ENCODE measurements at regions not wholly inside any gene's neighbourhood (a gene's known extent, or its start where the extent isn't known, plus 50 kb on each side); places are given as distances from the start of the nearest gene placed in this dataset.

GRCh38 chr10:2791774-2792443 is 275.4 kb upstream of the PFKP start:
- TF ChIP-seq HDGF (IDR thresholded peaks at IDR 0.05; ENCODE audit: borderline replicate concordance) (no peak), ARNT (IDR thresholded peaks at IDR 0.05) (no peak), ZNF384 (IDR thresholded peaks at IDR 0.05) (no peak), SP1 (IDR thresholded peaks at IDR 0.05) (no peak)
- DNase-seq (ENCODE audit: extremely low spot score), result no peak
- ChIA-PET POLR2A (no interaction called here), CTCF (no interaction called here)

DNA sequence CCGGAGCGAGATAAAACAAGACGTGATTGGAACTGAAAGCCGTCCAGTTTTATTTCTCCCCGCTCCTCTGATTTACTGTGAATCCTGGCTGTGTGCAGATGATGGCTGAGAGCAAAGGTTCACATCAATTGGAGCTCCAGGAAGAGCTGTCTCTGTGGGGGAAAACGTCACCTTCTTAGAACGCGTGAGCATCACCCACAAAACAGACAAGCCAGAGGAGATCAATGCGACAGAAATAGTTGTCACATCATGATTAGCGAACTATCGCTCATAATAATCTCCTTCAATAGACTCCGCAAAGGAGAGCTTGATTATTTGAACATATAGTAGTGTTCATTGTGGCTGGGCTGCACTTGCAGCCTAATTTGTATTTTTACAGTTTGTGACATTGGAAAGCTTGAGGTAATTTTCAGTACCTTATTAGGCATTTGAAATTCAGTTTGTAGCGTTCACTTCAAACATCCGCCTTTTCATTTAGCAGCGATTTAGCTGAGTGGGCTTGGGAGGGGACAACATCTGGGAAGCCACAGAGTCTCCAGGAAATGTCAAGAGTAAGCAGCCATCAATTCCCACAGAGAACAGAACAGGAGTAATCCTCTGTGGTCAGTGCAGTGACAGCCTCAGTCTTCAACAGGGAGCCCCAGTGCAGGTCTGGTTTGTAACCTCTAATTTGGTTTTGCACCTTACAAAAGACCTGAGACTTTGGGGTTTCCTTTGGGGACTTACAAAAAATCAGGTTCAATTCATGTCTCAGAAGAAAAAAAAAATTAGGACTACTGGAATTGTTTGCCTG is 276.8 kb upstream of the PFKP start:
- TF ChIP-seq NFRKB (IDR thresholded peaks at IDR 0.05) (no peak), PKNOX1 (IDR thresholded peaks at IDR 0.05) (no peak), ZNF384 (IDR thresholded peaks at IDR 0.05) (no peak), L3MBTL2 (conservative IDR thresholded peaks at IDR 0.05) (no peak), FOXK2 (IDR thresholded peaks at IDR 0.05) (no peak), TARDBP (IDR thresholded peaks at IDR 0.05) (no peak), SUZ12 (IDR thresholded peaks at IDR 0.05) (no peak), ARNT (IDR thresholded peaks at IDR 0.05) (no peak), FOXA1 (IDR thresholded peaks at IDR 0.05) (no peak), SP1 (IDR thresholded peaks at IDR 0.05) (no peak), HDGF (IDR thresholded peaks at IDR 0.05; ENCODE audit: borderline replicate concordance) (no peak), FOXM1 (IDR thresholded peaks at IDR 0.05; ENCODE audit: borderline replicate concordance) (no peak), LEF1 (IDR thresholded peaks at IDR 0.05; ENCODE audit: borderline replicate concordance) (no peak), CTBP1 (IDR thresholded peaks at IDR 0.05; ENCODE audit: borderline replicate concordance) (no peak), ELF4 (IDR thresholded peaks at IDR 0.05) (no peak), BHLHE40 (IDR thresholded peaks at IDR 0.05; ENCODE audit: borderline replicate concordance) (no peak)
- DNase-seq (ENCODE audit: extremely low spot score), result no peak
- ChIA-PET CTCF (interaction anchor here (0.6 kb wide), 1 partner anchor 1738 kb away, joined by 3 read pairs; no protein-coding TSS in a partner anchor), POLR2A (no interaction called here)

DNA sequence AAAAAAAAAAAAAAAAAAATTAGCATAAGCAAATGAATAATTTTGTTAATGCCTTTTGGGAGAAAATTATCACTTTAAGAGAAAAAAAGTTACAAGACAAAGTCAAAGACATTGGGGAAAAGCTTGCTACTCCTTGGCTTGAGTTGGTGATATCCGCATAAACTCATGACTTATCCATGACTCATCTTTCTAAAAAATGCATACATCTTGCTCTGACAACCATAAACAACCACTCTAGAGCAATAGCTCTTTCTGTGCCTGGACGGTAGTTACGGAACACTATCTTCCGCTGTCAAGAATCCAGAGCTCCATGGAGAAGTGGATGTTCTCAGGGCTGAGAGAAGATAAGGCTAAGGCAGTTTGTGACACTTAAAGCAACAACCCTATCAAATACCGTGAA is 281.1 kb upstream of the PFKP start:
- CTCF ChIA-PET, result no interaction called here
- DNase-seq (ENCODE audit: extremely low spot score), result no peak
- TF ChIP-seq ARNT (IDR thresholded peaks at IDR 0.05), result no peak
- no peak for TF ChIP-seq ZNF384 (IDR thresholded peaks at IDR 0.05)
- no peak for TF ChIP-seq CTBP1 (IDR thresholded peaks at IDR 0.05; ENCODE audit: borderline replicate concordance)
- TF ChIP-seq L3MBTL2 (conservative IDR thresholded peaks at IDR 0.05), result no peak
- TF ChIP-seq FOXA1 (IDR thresholded peaks at IDR 0.05), result no peak
- no peak for TF ChIP-seq SUZ12 (IDR thresholded peaks at IDR 0.05)
- TF ChIP-seq FOXK2 (IDR thresholded peaks at IDR 0.05), result no peak
- TF ChIP-seq TARDBP (IDR thresholded peaks at IDR 0.05), result no peak
- TF ChIP-seq BHLHE40 (IDR thresholded peaks at IDR 0.05; ENCODE audit: borderline replicate concordance), result no peak
- TF ChIP-seq HDGF (IDR thresholded peaks at IDR 0.05; ENCODE audit: borderline replicate concordance), result no peak
- no peak for TF ChIP-seq SP1 (IDR thresholded peaks at IDR 0.05)
- TF ChIP-seq NFRKB (IDR thresholded peaks at IDR 0.05), result no peak
- TF ChIP-seq LEF1 (IDR thresholded peaks at IDR 0.05; ENCODE audit: borderline replicate concordance), result no peak
- no peak for TF ChIP-seq ELF4 (IDR thresholded peaks at IDR 0.05)
- no peak for TF ChIP-seq PKNOX1 (IDR thresholded peaks at IDR 0.05)
- POLR2A ChIA-PET, result no interaction called here

GRCh38 chr10:2784766-2785165 is 282.6 kb upstream of the PFKP start:
- TF ChIP-seq L3MBTL2 (conservative IDR thresholded peaks at IDR 0.05) (no peak), FOXA1 (IDR thresholded peaks at IDR 0.05) (no peak), ARNT (IDR thresholded peaks at IDR 0.05) (no peak), CTBP1 (IDR thresholded peaks at IDR 0.05; ENCODE audit: borderline replicate concordance) (no peak), LEF1 (IDR thresholded peaks at IDR 0.05; ENCODE audit: borderline replicate concordance) (no peak), ZNF384 (IDR thresholded peaks at IDR 0.05) (no peak), FOXK2 (IDR thresholded peaks at IDR 0.05) (no peak)
- CTCF ChIA-PET, result no interaction called here
- POLR2A ChIA-PET, result no interaction called here
- no peak for DNase-seq (ENCODE audit: extremely low spot score)

DNA sequence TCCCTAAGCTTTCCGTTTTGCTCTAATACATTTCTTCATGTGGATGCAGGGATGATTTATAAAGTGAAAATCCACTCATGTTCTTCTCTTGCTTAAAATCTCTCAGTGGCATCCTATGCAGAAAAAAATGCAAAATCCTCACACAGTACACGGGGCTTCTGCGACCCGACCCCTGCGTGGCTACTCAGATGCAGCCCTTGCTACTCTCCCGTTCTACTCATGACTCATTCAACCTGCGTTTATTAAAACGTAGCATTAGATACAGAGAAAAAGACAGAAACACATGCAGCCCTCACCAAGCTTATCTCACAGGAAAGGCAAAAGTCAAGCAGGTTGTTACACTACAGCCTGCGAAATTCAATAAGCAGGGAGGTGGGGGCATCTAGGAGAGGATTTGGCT is 284.4 kb upstream of the PFKP start:
- ChIA-PET CTCF (no interaction called here), POLR2A (no interaction called here)
- no peak for DNase-seq (ENCODE audit: extremely low spot score)
- TF ChIP-seq SP1 (IDR thresholded peaks at IDR 0.05), result no peak

DNA sequence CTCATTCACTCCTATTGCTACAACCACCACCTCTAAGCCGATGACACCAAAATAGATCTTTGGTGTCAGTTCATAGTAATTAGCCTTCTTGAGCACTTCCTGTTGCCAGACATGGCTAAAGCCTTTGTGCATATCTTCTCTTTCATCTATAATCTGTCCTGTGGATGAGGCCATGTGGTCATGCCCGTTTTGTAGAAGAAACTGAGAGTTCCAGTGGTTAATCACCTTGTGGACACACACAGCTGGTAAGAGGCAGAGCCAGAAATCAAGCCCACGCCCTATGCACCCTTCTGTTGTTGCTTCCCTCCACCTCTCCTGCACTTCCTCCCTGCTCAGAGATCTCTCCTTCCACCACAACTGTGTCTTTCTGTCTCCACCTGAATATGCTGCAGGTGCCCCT is 285.1 kb upstream of the PFKP start:
- ChIA-PET POLR2A (no interaction called here), CTCF (no interaction called here)
- no peak for DNase-seq (ENCODE audit: extremely low spot score)
- TF ChIP-seq TARDBP (IDR thresholded peaks at IDR 0.05) (no peak), ZNF384 (IDR thresholded peaks at IDR 0.05) (no peak), ARNT (IDR thresholded peaks at IDR 0.05) (no peak), SP1 (IDR thresholded peaks at IDR 0.05) (no peak), HDGF (IDR thresholded peaks at IDR 0.05; ENCODE audit: borderline replicate concordance) (no peak), FOXM1 (IDR thresholded peaks at IDR 0.05; ENCODE audit: borderline replicate concordance) (no peak), CTBP1 (IDR thresholded peaks at IDR 0.05; ENCODE audit: borderline replicate concordance) (no peak), PKNOX1 (IDR thresholded peaks at IDR 0.05) (no peak), FOXA1 (IDR thresholded peaks at IDR 0.05) (no peak), FOXK2 (IDR thresholded peaks at IDR 0.05) (no peak), BHLHE40 (IDR thresholded peaks at IDR 0.05; ENCODE audit: borderline replicate concordance) (no peak), SUZ12 (IDR thresholded peaks at IDR 0.05) (no peak), L3MBTL2 (conservative IDR thresholded peaks at IDR 0.05) (no peak), ELF4 (IDR thresholded peaks at IDR 0.05) (no peak), NFRKB (IDR thresholded peaks at IDR 0.05) (no peak)
